MM.1S (cell line): ENCODE measurements at regions not wholly inside any gene's neighbourhood (a gene's known extent, or its start where the extent isn't known, plus 50 kb on each side); places are given as distances from the start of the nearest gene placed in this dataset.

ENCODE experiments used
- EZH2 ChIP-seq: fragments of 300-600 bp; sonication (generic); optimal IDR thresholded peaks from 2 replicates; pipeline ENCODE3; 2017; ENCODE audit warnings: low read depth, mild to moderate bottlenecking, antibody characterized with exemption, low read length, mixed read lengths
- TF ChIP-seq, protein P1 (sequence below): fragments of 300-600 bp; sonication (generic); IDR thresholded peaks from 2 replicates; pipeline ENCODE4 v1.5.1; 2016; ENCODE audit warnings: antibody characterized with exemption, low read length, mixed read lengths

DNA sequence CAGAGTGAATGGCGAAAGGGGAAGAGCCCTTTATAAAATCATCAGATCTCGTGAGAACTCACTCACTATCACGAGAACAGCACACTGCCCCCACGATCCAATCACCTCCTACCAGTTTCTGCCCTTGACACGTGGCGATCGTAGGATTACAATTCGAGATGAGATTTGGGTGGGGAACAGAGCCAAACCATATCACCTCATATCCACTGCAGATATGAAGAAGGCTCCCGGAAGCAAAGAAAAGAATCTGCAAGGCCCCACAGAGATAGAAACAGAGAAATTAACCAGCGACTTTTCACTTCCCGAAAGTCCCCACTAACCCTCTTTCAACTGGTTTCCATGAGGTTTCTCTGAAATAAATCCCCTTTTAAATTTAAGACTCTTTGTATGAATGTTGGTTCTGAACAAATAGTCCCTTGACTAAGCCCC is 86.2 kb upstream of the IRF2BP2 start:
- TF ChIP-seq, protein P1, sequence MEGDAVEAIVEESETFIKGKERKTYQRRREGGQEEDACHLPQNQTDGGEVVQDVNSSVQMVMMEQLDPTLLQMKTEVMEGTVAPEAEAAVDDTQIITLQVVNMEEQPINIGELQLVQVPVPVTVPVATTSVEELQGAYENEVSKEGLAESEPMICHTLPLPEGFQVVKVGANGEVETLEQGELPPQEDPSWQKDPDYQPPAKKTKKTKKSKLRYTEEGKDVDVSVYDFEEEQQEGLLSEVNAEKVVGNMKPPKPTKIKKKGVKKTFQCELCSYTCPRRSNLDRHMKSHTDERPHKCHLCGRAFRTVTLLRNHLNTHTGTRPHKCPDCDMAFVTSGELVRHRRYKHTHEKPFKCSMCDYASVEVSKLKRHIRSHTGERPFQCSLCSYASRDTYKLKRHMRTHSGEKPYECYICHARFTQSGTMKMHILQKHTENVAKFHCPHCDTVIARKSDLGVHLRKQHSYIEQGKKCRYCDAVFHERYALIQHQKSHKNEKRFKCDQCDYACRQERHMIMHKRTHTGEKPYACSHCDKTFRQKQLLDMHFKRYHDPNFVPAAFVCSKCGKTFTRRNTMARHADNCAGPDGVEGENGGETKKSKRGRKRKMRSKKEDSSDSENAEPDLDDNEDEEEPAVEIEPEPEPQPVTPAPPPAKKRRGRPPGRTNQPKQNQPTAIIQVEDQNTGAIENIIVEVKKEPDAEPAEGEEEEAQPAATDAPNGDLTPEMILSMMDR: no peak
- no peak for TF ChIP-seq EZH2
